ENCODE measurements at regions not wholly inside any gene's neighbourhood (a gene's known extent, or its start where the extent isn't known, plus 50 kb on each side); places are given as distances from the start of the nearest gene placed in this dataset.

DNA sequence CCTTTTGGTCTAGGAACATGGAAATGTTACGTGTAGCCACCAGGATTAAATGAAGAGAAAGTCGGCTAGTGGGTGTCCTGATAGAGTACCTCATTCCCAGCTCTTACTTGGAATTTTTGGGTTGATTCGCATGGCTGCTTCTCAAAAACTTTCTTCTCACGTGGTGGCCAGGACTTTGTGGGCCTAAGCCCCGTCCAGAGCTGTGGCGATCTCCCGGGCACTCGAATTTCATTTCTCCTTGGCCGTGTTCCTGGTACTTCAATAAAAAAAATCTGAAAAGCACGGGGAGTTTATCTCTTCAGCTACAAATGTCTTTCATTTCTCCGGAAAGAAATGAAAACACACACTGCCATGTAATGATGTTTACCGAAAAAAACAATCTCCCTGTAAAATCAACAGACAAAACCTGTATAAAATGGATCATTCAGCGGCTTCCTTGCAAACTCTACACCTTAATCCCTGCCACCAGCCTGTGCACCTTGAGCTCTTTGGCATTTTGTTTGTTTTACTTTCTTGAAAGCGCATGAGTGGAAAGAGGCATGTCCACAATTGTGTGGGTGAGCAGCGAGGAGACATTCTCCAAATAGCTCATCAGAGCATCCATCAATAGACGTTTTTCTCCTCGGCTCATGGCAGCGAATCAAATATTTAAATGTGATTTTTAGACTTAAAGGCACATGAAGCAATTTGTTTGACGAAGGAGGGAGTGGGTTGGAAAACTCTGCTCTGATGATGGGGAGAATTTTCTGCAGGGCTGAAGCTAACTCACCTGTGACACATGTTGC, 173.1 kb downstream of the TFAP2C start:
- no peaks in the 10 kb centered on the region for H3K36me3 ChIP-seq
- no peak for DNase-seq
- H3K4me3 ChIP-seq (ENCODE audit: low read depth, low read length), result no peak overlapping the region
- no peaks in the 10 kb centered on the region for H3K9me3 ChIP-seq (ENCODE audit: severe bottlenecking)
- H3K27ac ChIP-seq, result no peak overlapping the region
- TF ChIP-seq, protein P1, sequence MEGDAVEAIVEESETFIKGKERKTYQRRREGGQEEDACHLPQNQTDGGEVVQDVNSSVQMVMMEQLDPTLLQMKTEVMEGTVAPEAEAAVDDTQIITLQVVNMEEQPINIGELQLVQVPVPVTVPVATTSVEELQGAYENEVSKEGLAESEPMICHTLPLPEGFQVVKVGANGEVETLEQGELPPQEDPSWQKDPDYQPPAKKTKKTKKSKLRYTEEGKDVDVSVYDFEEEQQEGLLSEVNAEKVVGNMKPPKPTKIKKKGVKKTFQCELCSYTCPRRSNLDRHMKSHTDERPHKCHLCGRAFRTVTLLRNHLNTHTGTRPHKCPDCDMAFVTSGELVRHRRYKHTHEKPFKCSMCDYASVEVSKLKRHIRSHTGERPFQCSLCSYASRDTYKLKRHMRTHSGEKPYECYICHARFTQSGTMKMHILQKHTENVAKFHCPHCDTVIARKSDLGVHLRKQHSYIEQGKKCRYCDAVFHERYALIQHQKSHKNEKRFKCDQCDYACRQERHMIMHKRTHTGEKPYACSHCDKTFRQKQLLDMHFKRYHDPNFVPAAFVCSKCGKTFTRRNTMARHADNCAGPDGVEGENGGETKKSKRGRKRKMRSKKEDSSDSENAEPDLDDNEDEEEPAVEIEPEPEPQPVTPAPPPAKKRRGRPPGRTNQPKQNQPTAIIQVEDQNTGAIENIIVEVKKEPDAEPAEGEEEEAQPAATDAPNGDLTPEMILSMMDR (IDR thresholded peaks at IDR 0.05; ENCODE audit: low read depth, low read length), result no peak
- H3K27me3 ChIP-seq (ENCODE audit: insufficient read depth, low read depth, severe bottlenecking), result peaks cover 77% of the 10 kb centered on the region

DNA sequence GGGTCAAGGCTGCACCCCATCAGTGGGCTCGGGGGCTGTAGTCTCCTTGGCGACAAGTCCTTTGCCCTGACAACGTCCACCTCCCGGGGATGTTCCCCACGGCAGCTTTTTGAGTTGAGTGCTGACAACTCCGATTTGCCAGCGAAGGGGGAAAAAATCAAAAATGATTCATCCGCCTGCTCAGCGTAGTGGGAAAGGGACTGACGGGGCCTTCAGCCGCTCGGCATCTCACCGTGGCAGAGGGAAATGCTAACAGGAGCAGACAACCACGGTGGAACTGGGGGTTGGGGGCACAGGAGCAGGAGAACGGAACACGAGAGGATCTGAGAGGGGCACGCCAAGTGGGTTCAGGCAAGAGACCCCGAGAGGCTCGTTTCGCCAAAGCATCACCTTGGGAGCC, 173.7 kb downstream of the TFAP2C start:
- Histone ChIP-seq H3K4me3 (ENCODE audit: low read depth, low read length) (no peak overlapping the region), H3K9me3 (ENCODE audit: severe bottlenecking) (no peaks in the 10 kb centered on the region), H3K27me3 (ENCODE audit: insufficient read depth, low read depth, severe bottlenecking) (peaks cover 80% of the 10 kb centered on the region), H3K36me3 (no peaks in the 10 kb centered on the region), H3K27ac (no peak overlapping the region)
- TF ChIP-seq, protein P1 (IDR thresholded peaks at IDR 0.05; ENCODE audit: low read depth, low read length), result no peak
- DNase-seq, result no peak

DNA sequence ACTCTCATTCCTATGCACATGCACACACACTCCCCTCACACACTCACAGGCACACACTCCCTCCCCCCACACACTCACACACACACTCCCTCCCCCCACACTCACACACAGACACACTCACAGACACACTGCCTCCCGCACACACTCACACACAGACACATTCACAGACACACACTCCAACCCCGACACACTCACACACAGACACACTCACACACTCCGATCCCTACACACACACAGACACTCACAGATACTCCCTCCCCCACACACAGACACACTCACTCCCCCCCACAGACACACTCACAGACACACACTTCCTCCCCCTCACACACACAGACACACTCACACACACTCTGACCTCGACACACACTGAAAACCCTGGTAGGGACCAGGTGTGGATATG, 176.2 kb downstream of the TFAP2C start:
- H3K27me3 ChIP-seq (ENCODE audit: insufficient read depth, low read depth, severe bottlenecking), result peaks cover 86% of the 10 kb centered on the region
- DNase-seq, result no peak
- no peaks in the 10 kb centered on the region for H3K36me3 ChIP-seq
- no peak overlapping the region for H3K4me3 ChIP-seq (ENCODE audit: low read depth, low read length)
- TF ChIP-seq, protein P1 (IDR thresholded peaks at IDR 0.05; ENCODE audit: low read depth, low read length), result no peak
- H3K9me3 ChIP-seq (ENCODE audit: severe bottlenecking), result no peaks in the 10 kb centered on the region
- no peak overlapping the region for H3K27ac ChIP-seq

DNA sequence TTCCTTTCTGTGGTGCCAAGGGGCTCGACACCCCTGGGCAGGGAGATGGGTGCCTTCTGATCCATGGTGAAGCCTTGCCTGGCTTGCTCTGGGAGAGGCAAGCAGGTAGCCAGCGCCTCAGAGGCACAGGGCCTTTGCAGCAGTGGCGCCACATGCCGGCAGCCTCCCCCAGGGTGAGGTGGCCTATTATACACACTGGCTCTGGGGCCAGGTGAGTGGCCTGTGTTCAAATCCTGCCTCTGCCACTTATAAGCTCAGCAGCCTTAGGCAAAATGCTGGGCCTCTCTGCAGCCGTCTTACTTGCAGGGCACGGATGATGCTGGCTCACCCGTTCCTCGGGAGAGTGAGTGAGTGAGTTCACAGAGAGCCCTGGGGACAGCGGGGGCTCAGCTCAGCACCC, 176.9 kb downstream of the TFAP2C start:
- Histone ChIP-seq H3K36me3 (no peaks in the 10 kb centered on the region), H3K27ac (no peak overlapping the region), H3K9me3 (ENCODE audit: severe bottlenecking) (no peaks in the 10 kb centered on the region), H3K27me3 (ENCODE audit: insufficient read depth, low read depth, severe bottlenecking) (peaks cover 82% of the 10 kb centered on the region), H3K4me3 (ENCODE audit: low read depth, low read length) (no peak overlapping the region)
- no peak for DNase-seq
- TF ChIP-seq, protein P1 (IDR thresholded peaks at IDR 0.05; ENCODE audit: low read depth, low read length), result no peak

DNA sequence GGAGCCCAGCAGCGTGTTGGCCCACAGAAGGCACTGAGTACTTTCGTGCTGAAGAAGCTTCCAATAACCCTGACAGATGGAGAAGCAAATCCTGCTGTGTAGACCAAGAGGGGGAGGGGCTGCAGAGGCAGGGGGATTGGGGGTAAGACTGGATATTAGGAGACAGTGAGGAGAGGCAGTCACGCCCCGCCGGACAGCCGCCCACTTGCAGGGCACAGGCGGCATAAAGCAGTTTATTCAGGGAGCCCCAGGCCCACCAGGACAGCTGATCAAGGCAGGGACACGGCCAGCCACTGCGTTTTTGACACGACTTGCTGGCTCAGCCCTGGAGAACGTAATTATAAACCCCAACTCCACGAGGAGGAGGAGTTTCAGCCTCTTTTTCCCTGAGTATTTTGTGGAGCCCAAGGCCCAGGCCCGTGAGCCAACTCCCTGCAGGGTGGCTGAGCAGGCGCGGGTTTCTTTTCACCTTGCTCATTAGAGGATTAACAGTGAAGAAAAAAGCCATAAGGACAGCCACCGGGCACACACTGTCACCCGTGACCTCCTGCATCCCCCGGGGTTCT, 177.9 kb downstream of the TFAP2C start:
- Histone ChIP-seq H3K36me3 (no peaks in the 10 kb centered on the region), H3K27ac (no peak overlapping the region), H3K9me3 (ENCODE audit: severe bottlenecking) (no peaks in the 10 kb centered on the region), H3K4me3 (ENCODE audit: low read depth, low read length) (no peak overlapping the region), H3K27me3 (ENCODE audit: insufficient read depth, low read depth, severe bottlenecking) (peaks cover 87% of the 10 kb centered on the region)
- TF ChIP-seq, protein P1 (IDR thresholded peaks at IDR 0.05; ENCODE audit: low read depth, low read length), result no peak
- DNase-seq, result no peak

All from WERI-Rb-1 (cell line).